Stomach smooth muscle (tissue), 2 donors: ENCODE measurements at regions not wholly inside any gene's neighbourhood (a gene's known extent, or its start where the extent isn't known, plus 50 kb on each side); places are given as distances from the start of the nearest gene placed in this dataset.

Experiments used
- H3K27ac ChIP-seq: one replicate; pipeline ENCODE4 v1.7.0; 2013; ENCODE audit warnings: mild to moderate bottlenecking, low read length, inconsistent platforms
- H3K27me3 ChIP-seq, 2 donors: one replicate each; pipeline ENCODE4 v1.7.0; 2013; ENCODE audit warnings: low read length in 2 of 2; ENCODE audit not compliant: insufficient read depth in 2 of 2, control insufficient read depth in 1 of 2
- H3K36me3 ChIP-seq, 2 donors: one replicate each; pipeline ENCODE4 v1.7.0; 2013; ENCODE audit warnings: low read length in 2 of 2; ENCODE audit not compliant: control insufficient read depth in 2 of 2, insufficient read depth in 2 of 2
- H3K4me1 ChIP-seq: one replicate; pipeline ENCODE4 v1.7.0; 2013; ENCODE audit warnings: low read length; ENCODE audit not compliant: control insufficient read depth, insufficient read depth
- H3K4me3 ChIP-seq, 2 donors: one replicate each; pipeline ENCODE4 v1.7.0; 2013; ENCODE audit warnings: low read length in 2 of 2
- H3K9ac ChIP-seq, 2 donors: one replicate each; pipeline ENCODE4 v1.7.0; 2013; ENCODE audit warnings: low read length in 2 of 2, mild to moderate bottlenecking in 1 of 2
- H3K9me3 ChIP-seq, 2 donors: one replicate each; pipeline ENCODE4 v1.7.0; 2013; ENCODE audit warnings: low read length in 2 of 2; ENCODE audit not compliant: control insufficient read depth in 2 of 2
- donor health status: healthy.
- donor health status: Pancreatic carcinoma.

- Histone ChIP-seq H3K9me3 (no peaks in the 10 kb centered on the region), H3K36me3 (no peaks in the 10 kb centered on the region), H3K4me3 (no peak overlapping the region), H3K27ac (no peak overlapping the region), H3K4me1 (no peaks in the 10 kb centered on the region), H3K27me3 (peaks cover 0 to 2% of the 10 kb centered on the region in 2 donors), H3K9ac (no peak overlapping the region)
Observed at GRCh38 chr3:44068753-44069152, 172.9 kb upstream of the TOPAZ1 start.

- no peaks in the 10 kb centered on the region for H3K9me3 ChIP-seq
- no peaks in the 10 kb centered on the region for H3K36me3 ChIP-seq
Observed at GRCh38 chr3:44069276-44069675, 172.4 kb upstream of the TOPAZ1 start.

GRCh38 chr3:44070841-44071546 is 170.7 kb upstream of the TOPAZ1 start:
- Histone ChIP-seq H3K4me1 (no peaks in the 10 kb centered on the region), H3K36me3 (no peaks in the 10 kb centered on the region), H3K27me3 (peaks cover 0 to 7% of the 10 kb centered on the region in 2 donors), H3K9ac (no peak overlapping the region), H3K4me3 (no peak overlapping the region), H3K9me3 (no peaks in the 10 kb centered on the region), H3K27ac (no peak overlapping the region)

More at GRCh38 chr3:44069276-44069675, 172.4 kb upstream of the TOPAZ1 start:
- H3K27me3 ChIP-seq, result peaks cover 0 to 2% of the 10 kb centered on the region in 2 donors
- no peak overlapping the region for H3K4me3 ChIP-seq
- H3K4me1 ChIP-seq, result no peaks in the 10 kb centered on the region
- no peak overlapping the region for H3K9ac ChIP-seq
- H3K27ac ChIP-seq, result no peak overlapping the region

GRCh38 chr3:44072601-44073540 is 168.8 kb upstream of the TOPAZ1 start:
- no peak overlapping the region for H3K9ac ChIP-seq
- no peaks in the 10 kb centered on the region for H3K36me3 ChIP-seq
- H3K4me1 ChIP-seq, result no peaks in the 10 kb centered on the region
- H3K27me3 ChIP-seq, result peaks cover 0 to 7% of the 10 kb centered on the region in 2 donors
- no peaks in the 10 kb centered on the region for H3K9me3 ChIP-seq
- no peak overlapping the region for H3K27ac ChIP-seq
- H3K4me3 ChIP-seq, result no peak overlapping the region

GRCh38 chr3:44074181-44074580 is 167.5 kb upstream of the TOPAZ1 start:
- Histone ChIP-seq H3K27me3 (peaks cover 0 to 7% of the 10 kb centered on the region in 2 donors), H3K4me1 (no peaks in the 10 kb centered on the region), H3K36me3 (no peaks in the 10 kb centered on the region), H3K27ac (no peak overlapping the region), H3K4me3 (no peak overlapping the region), H3K9ac (no peak overlapping the region), H3K9me3 (no peaks in the 10 kb centered on the region)

DNA sequence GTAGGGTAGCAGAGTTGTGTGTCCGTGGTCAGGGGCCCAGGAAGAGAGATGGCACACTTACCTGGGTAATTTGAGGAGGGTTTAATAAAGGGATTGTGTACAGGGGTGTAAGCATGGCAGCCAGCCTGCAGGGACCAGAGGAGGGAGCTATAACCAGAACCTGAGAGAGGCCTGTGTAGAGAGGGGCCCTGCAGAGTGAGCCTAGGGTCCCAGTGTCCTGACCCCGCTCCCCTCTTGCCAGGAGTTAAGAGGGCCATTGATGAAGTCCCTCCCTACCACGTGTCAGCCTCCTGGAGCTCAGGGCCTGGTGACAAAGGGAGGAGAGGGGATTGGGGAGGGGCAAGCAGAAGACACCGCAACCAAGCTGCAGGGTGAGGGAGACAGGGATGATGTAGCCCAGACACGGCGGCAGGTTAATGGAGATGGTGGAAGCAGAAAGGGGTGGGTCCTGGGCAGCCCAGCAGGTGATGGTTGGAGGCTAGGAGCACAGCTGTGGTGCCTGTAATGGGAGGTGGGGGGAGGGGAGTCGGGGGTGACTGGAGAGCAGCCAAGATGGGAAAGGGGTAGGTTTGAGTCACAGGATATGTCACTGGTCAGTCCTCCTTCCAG is 165.4 kb upstream of the TOPAZ1 start:
- Histone ChIP-seq H3K27ac (no peak overlapping the region), H3K4me3 (no peak overlapping the region), H3K36me3 (no peaks in the 10 kb centered on the region), H3K9me3 (no peaks in the 10 kb centered on the region), H3K27me3 (peaks cover 0 to 10% of the 10 kb centered on the region in 2 donors), H3K4me1 (no peaks in the 10 kb centered on the region), H3K9ac (no peak overlapping the region)

- Histone ChIP-seq H3K27me3 (peaks cover 0 to 9% of the 10 kb centered on the region in 2 donors), H3K9me3 (no peaks in the 10 kb centered on the region), H3K4me1 (no peaks in the 10 kb centered on the region), H3K27ac (no peak overlapping the region), H3K4me3 (no peak overlapping the region), H3K9ac (no peak overlapping the region), H3K36me3 (no peaks in the 10 kb centered on the region)
Observed at GRCh38 chr3:44077267-44077666, 164.4 kb upstream of the TOPAZ1 start.

GRCh38 chr3:44078863-44079262 is 162.8 kb upstream of the TOPAZ1 start:
- Histone ChIP-seq H3K4me3 (no peak overlapping the region), H3K9me3 (no peaks in the 10 kb centered on the region), H3K9ac (no peak overlapping the region), H3K36me3 (no peaks in the 10 kb centered on the region), H3K27me3 (peaks cover 0 to 8% of the 10 kb centered on the region in 2 donors), H3K27ac (no peak overlapping the region), H3K4me1 (no peaks in the 10 kb centered on the region)

- H3K9me3 ChIP-seq, result no peaks in the 10 kb centered on the region
- no peak overlapping the region for H3K4me3 ChIP-seq
- peaks cover 0 to 5% of the 10 kb centered on the region in 2 donors for H3K27me3 ChIP-seq
- no peak overlapping the region for H3K27ac ChIP-seq
- no peaks in the 10 kb centered on the region for H3K4me1 ChIP-seq
- no peaks in the 10 kb centered on the region for H3K36me3 ChIP-seq
- no peak overlapping the region for H3K9ac ChIP-seq
Observed at GRCh38 chr3:44079916-44080315, 161.8 kb upstream of the TOPAZ1 start.

DNA sequence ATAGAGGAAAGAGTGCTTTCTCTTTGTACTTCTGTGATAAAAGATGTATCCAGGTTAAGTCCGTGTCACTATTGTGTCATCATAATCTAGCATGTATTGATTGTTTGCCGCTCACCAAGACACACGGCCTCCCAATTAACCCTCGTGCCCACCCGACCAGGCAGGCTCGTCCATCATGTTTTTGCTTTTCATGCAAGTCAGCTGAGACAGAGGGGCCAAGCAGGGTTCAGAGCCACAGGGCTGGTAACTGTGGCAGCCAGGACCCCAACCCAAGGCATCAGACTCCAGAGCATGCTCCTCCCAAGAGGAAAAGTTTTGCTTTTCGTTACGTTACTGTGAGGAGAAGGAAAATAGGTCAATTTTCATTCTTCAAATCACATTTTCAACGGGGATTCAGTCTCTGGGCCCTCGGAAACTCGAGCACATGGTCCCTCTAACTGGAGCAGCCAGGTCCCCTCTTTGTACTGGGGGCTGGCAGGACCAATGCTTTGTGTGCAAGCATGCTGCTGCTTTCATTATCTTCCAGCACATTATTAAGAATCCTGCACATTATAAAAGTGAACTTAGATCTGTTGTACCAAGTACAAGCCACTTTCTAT is 161.1 kb upstream of the TOPAZ1 start:
- no peak overlapping the region for H3K9ac ChIP-seq
- H3K27me3 ChIP-seq, result peaks cover 0 to 4% of the 10 kb centered on the region in 2 donors
- H3K4me1 ChIP-seq, result no peaks in the 10 kb centered on the region
- H3K27ac ChIP-seq, result no peak overlapping the region
- H3K4me3 ChIP-seq, result no peak overlapping the region
- no peaks in the 10 kb centered on the region for H3K9me3 ChIP-seq
- H3K36me3 ChIP-seq, result no peaks in the 10 kb centered on the region
